Osteoblast (primary cell): ENCODE measurements at regions not wholly inside any gene's neighbourhood (a gene's known extent, or its start where the extent isn't known, plus 50 kb on each side); places are given as distances from the start of the nearest gene placed in this dataset.

Source experiments
- DNase-seq: peaks from one replicate; pipeline ENCODE4 v3.0.0; 2011; ENCODE audit warnings: low spot score, mixed read lengths; ENCODE audit not compliant: insufficient read length; ENCODE audit errors: missing footprints
- H2AFZ ChIP-seq: 2 replicates; pipeline ENCODE4 v1.6.0; 2011; ENCODE audit warnings: mild to moderate bottlenecking, low read length
- H3K27ac ChIP-seq: 2 replicates; pipeline ENCODE4 v1.5.1; 2011; ENCODE audit warnings: mild to moderate bottlenecking, low read depth, low read length, moderate library complexity
- H3K27me3 ChIP-seq: 2 replicates; pipeline ENCODE4 v1.6.0; 2012; ENCODE audit warnings: mild to moderate bottlenecking, control low read depth, inconsistent platforms, low read length, moderate library complexity; ENCODE audit not compliant: insufficient read depth
- H3K36me3 ChIP-seq: 2 replicates; pipeline ENCODE4 v1.5.1; 2011; ENCODE audit warnings: mild to moderate bottlenecking, low read length, control low read depth, moderate library complexity; ENCODE audit not compliant: insufficient read depth
- H3K4me1 ChIP-seq: 2 replicates; pipeline ENCODE4 v1.5.1; 2011; ENCODE audit warnings: mild to moderate bottlenecking, low read length, control low read depth, moderate library complexity; ENCODE audit not compliant: insufficient read depth
- H3K4me2 ChIP-seq: 2 replicates; pipeline ENCODE4 v1.6.0; 2011; ENCODE audit warnings: mild to moderate bottlenecking, low read length; ENCODE audit not compliant: insufficient read depth
- H3K4me3 ChIP-seq: fragments of 200-600 bp; sonication (generic); 3 replicates; pipeline ENCODE4 v1.5.1; 2012; ENCODE audit warnings: mild to moderate bottlenecking, low read length, inconsistent platforms; ENCODE audit not compliant: insufficient read depth
- H3K79me2 ChIP-seq: 2 replicates; pipeline ENCODE4 v1.6.0; 2012; ENCODE audit warnings: mild to moderate bottlenecking, low read length, control low read depth, inconsistent platforms; ENCODE audit not compliant: insufficient read depth
- H3K9me3 ChIP-seq: 2 replicates; pipeline ENCODE4 v1.5.1; 2011; ENCODE audit warnings: low read depth, low read length, control low read depth
- H4K20me1 ChIP-seq: 2 replicates; pipeline ENCODE4 v1.6.0; 2012; ENCODE audit warnings: mild to moderate bottlenecking, low read length, control low read depth; ENCODE audit not compliant: insufficient read depth
- TF ChIP-seq, protein P1 (sequence below): IDR thresholded peaks from 2 replicates; pipeline ENCODE4 v1.5.1; 2011; ENCODE audit warnings: mild to moderate bottlenecking, low read depth, low read length, moderate library complexity; ENCODE audit errors: extremely low read depth

GRCh38 chr18:78699499-78699898 is 280.1 kb upstream of the SALL3 start:
- Histone ChIP-seq H3K27me3 (no peaks in the 10 kb centered on the region), H3K4me3 (no peak overlapping the region), H2AFZ (no peak overlapping the region), H3K4me2 (no peak overlapping the region), H3K36me3 (no peaks in the 10 kb centered on the region), H3K79me2 (no peaks in the 10 kb centered on the region), H3K27ac (no peak overlapping the region), H3K4me1 (no peaks in the 10 kb centered on the region), H3K9me3 (no peaks in the 10 kb centered on the region), H4K20me1 (no peaks in the 10 kb centered on the region)
- no peak for DNase-seq
- TF ChIP-seq, protein P1, sequence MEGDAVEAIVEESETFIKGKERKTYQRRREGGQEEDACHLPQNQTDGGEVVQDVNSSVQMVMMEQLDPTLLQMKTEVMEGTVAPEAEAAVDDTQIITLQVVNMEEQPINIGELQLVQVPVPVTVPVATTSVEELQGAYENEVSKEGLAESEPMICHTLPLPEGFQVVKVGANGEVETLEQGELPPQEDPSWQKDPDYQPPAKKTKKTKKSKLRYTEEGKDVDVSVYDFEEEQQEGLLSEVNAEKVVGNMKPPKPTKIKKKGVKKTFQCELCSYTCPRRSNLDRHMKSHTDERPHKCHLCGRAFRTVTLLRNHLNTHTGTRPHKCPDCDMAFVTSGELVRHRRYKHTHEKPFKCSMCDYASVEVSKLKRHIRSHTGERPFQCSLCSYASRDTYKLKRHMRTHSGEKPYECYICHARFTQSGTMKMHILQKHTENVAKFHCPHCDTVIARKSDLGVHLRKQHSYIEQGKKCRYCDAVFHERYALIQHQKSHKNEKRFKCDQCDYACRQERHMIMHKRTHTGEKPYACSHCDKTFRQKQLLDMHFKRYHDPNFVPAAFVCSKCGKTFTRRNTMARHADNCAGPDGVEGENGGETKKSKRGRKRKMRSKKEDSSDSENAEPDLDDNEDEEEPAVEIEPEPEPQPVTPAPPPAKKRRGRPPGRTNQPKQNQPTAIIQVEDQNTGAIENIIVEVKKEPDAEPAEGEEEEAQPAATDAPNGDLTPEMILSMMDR = no peak

- Histone ChIP-seq H2AFZ (no peak overlapping the region), H3K4me2 (no peak overlapping the region), H3K4me1 (no peaks in the 10 kb centered on the region), H3K79me2 (no peaks in the 10 kb centered on the region), H3K27me3 (no peaks in the 10 kb centered on the region), H3K9me3 (no peaks in the 10 kb centered on the region), H4K20me1 (no peaks in the 10 kb centered on the region), H3K4me3 (no peak overlapping the region), H3K36me3 (no peaks in the 10 kb centered on the region), H3K27ac (no peak overlapping the region)
- DNase-seq = no peak
- TF ChIP-seq, protein P1 = no peak
Measured at GRCh38 chr18:78701771-78702396, 277.7 kb upstream of the SALL3 start.

GRCh38 chr18:78703291-78703690 is 276.3 kb upstream of the SALL3 start:
- H3K36me3 ChIP-seq = no peaks in the 10 kb centered on the region
- H4K20me1 ChIP-seq = no peaks in the 10 kb centered on the region
- no peaks in the 10 kb centered on the region for H3K27me3 ChIP-seq
- H3K4me3 ChIP-seq = no peak overlapping the region
- no peaks in the 10 kb centered on the region for H3K4me1 ChIP-seq
- H3K4me2 ChIP-seq = no peak overlapping the region
- no peak overlapping the region for H3K27ac ChIP-seq
- H3K79me2 ChIP-seq = no peaks in the 10 kb centered on the region
- no peak for DNase-seq
- H3K9me3 ChIP-seq = no peaks in the 10 kb centered on the region
- no peak overlapping the region for H2AFZ ChIP-seq
- TF ChIP-seq, protein P1 = no peak

DNA sequence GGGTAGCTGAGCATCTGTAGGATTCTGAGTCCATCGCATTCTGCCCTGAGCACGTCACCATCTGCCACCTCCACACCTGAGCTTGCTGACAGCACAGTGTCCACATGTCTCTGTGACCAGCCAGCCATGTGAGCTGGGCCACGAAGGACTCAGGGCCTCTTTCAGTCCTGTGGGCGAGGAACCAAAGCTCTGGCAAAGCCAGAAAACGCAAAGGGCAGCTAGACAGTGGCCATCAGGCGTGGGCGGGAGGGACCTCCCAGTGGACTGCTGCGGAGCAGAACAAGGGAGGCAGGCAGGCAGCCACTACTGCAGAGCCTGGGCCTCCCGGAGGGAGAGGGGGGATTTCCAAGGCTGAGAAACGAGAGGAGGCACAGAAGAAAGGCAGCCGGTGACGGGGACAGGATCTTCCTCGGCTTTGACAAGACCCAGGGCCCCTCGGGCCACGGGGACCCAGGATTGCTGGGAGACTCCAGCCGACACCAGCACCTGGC is 274.6 kb upstream of the SALL3 start:
- no peaks in the 10 kb centered on the region for H3K79me2 ChIP-seq
- DNase-seq = no peak
- H3K27me3 ChIP-seq = no peaks in the 10 kb centered on the region
- no peaks in the 10 kb centered on the region for H3K36me3 ChIP-seq
- TF ChIP-seq, protein P1 = no peak
- H3K4me1 ChIP-seq = no peaks in the 10 kb centered on the region
- H2AFZ ChIP-seq = no peak overlapping the region
- H3K27ac ChIP-seq = no peak overlapping the region
- no peak overlapping the region for H3K4me2 ChIP-seq
- no peak overlapping the region for H3K4me3 ChIP-seq
- H3K9me3 ChIP-seq = no peaks in the 10 kb centered on the region
- no peaks in the 10 kb centered on the region for H4K20me1 ChIP-seq
